Endothelial cell (in vitro differentiated cells): ENCODE measurements at regions not wholly inside any gene's neighbourhood (a gene's known extent, or its start where the extent isn't known, plus 50 kb on each side); places are given as distances from the start of the nearest gene placed in this dataset.

Experiments
- DNase-seq: peaks from one replicate; pipeline ENCODE4 v3.0.0; 2021; ENCODE audit warnings: low spot score
- H3K27ac Mint-ChIP-seq: one replicate; pipeline ENCODE4 v1.8.0; 2021; ENCODE audit warnings: mixed read lengths, inconsistent platforms; ENCODE audit not compliant: unreplicated experiment
- H3K27me3 Mint-ChIP-seq: one replicate; pipeline ENCODE4 v1.8.0; 2021; ENCODE audit warnings: mild to moderate bottlenecking, moderate library complexity, mixed read lengths, inconsistent platforms; ENCODE audit not compliant: unreplicated experiment
- H3K36me3 Mint-ChIP-seq: one replicate; pipeline ENCODE4 v1.8.0; 2021; ENCODE audit warnings: mild to moderate bottlenecking, low read depth, mixed read lengths, inconsistent platforms; ENCODE audit not compliant: unreplicated experiment
- H3K4me1 Mint-ChIP-seq: one replicate; pipeline ENCODE4 v1.8.0; 2021; ENCODE audit warnings: mild to moderate bottlenecking, mixed read lengths, inconsistent platforms; ENCODE audit not compliant: unreplicated experiment
- H3K4me3 Mint-ChIP-seq: one replicate; pipeline ENCODE4 v1.8.0; 2021; ENCODE audit warnings: mild to moderate bottlenecking, mixed read lengths, inconsistent platforms; ENCODE audit not compliant: unreplicated experiment
- H3K9me3 Mint-ChIP-seq: one replicate; pipeline ENCODE4 v1.8.0; 2021; ENCODE audit warnings: mixed read lengths, inconsistent platforms; ENCODE audit not compliant: unreplicated experiment
- TF ChIP-seq, protein P1 (sequence below): fragments of 200-600 bp; sonication (generic); IDR thresholded peaks from one replicate; pipeline ENCODE4 v1.5.0; 2021; ENCODE audit warnings: antibody characterized with exemption; ENCODE audit not compliant: unreplicated experiment

GRCh38 chr12:111030800-111031199, 110.4 kb upstream of the MYL2 start:
- no peak overlapping the region for H3K4me3 Mint-ChIP-seq
- H3K9me3 Mint-ChIP-seq: no peaks in the 10 kb centered on the region
- H3K36me3 Mint-ChIP-seq: no peaks in the 10 kb centered on the region
- H3K27me3 Mint-ChIP-seq: peaks cover 10% of the 10 kb centered on the region
- H3K27ac Mint-ChIP-seq: no peak overlapping the region
- TF ChIP-seq, protein P1, sequence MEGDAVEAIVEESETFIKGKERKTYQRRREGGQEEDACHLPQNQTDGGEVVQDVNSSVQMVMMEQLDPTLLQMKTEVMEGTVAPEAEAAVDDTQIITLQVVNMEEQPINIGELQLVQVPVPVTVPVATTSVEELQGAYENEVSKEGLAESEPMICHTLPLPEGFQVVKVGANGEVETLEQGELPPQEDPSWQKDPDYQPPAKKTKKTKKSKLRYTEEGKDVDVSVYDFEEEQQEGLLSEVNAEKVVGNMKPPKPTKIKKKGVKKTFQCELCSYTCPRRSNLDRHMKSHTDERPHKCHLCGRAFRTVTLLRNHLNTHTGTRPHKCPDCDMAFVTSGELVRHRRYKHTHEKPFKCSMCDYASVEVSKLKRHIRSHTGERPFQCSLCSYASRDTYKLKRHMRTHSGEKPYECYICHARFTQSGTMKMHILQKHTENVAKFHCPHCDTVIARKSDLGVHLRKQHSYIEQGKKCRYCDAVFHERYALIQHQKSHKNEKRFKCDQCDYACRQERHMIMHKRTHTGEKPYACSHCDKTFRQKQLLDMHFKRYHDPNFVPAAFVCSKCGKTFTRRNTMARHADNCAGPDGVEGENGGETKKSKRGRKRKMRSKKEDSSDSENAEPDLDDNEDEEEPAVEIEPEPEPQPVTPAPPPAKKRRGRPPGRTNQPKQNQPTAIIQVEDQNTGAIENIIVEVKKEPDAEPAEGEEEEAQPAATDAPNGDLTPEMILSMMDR: no peak
- H3K4me1 Mint-ChIP-seq: peaks cover 2% of the 10 kb centered on the region
- DNase-seq: no peak

DNA sequence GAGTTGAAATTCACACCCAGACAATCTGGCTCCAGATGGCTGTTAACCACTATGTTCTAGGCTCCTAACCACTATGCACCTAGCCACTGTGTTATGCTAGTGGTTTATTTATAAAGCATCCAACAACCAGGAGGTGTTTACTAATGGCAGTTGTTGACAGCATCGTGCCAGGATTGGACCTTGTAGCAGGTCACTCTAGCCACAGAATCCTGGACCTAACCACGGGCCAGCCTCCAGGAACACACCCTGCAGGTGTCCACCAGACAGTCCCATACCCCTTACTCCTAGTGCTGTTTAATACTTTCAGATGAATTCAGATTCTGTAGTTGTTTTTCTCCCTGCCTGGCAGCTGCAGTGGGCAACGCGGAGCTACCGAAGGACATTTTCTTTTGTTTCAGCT, 109.4 kb upstream of the MYL2 start:
- Mint-ChIP-seq H3K27ac (no peak overlapping the region), H3K4me1 (no peaks in the 10 kb centered on the region), H3K9me3 (no peaks in the 10 kb centered on the region), H3K4me3 (no peak overlapping the region), H3K36me3 (no peaks in the 10 kb centered on the region), H3K27me3 (peaks cover 7% of the 10 kb centered on the region)
- TF ChIP-seq, protein P1: no peak
- DNase-seq: no peak

- H3K9me3 Mint-ChIP-seq: no peaks in the 10 kb centered on the region
- H3K27ac Mint-ChIP-seq: no peak overlapping the region
- DNase-seq: no peak
- H3K4me3 Mint-ChIP-seq: no peak overlapping the region
- no peaks in the 10 kb centered on the region for H3K4me1 Mint-ChIP-seq
- H3K27me3 Mint-ChIP-seq: peaks cover 7% of the 10 kb centered on the region
- no peaks in the 10 kb centered on the region for H3K36me3 Mint-ChIP-seq
- TF ChIP-seq, protein P1: no peak
Measured at GRCh38 chr12:111029305-111029704, 108.9 kb upstream of the MYL2 start.

GRCh38 chr12:111028830-111029229, 108.5 kb upstream of the MYL2 start:
- Mint-ChIP-seq H3K27ac (no peak overlapping the region), H3K4me1 (no peaks in the 10 kb centered on the region), H3K9me3 (no peaks in the 10 kb centered on the region), H3K27me3 (peaks cover 7% of the 10 kb centered on the region), H3K36me3 (no peaks in the 10 kb centered on the region), H3K4me3 (no peak overlapping the region)
- DNase-seq: no peak
- TF ChIP-seq, protein P1: no peak

- Mint-ChIP-seq H3K36me3 (no peaks in the 10 kb centered on the region), H3K4me3 (no peak overlapping the region), H3K27me3 (peaks cover 2% of the 10 kb centered on the region), H3K4me1 (no peaks in the 10 kb centered on the region), H3K9me3 (no peaks in the 10 kb centered on the region), H3K27ac (no peak overlapping the region)
- DNase-seq: no peak
- TF ChIP-seq, protein P1: no peak
Measured at GRCh38 chr12:111027431-111027830, 107.1 kb upstream of the MYL2 start.
